Smooth muscle cell (in vitro differentiated cells): ENCODE measurements at regions not wholly inside any gene's neighbourhood (a gene's known extent, or its start where the extent isn't known, plus 50 kb on each side); places are given as distances from the start of the nearest gene placed in this dataset.

Experiments used
- DNase-seq: peaks from one replicate; lab custom pipeline; 2025; ENCODE audit not compliant: unreplicated experiment; lab: John Stamatoyannopoulos, UW
- H2AFZ ChIP-seq: fragments of 200-600 bp; sonication (generic); 2 replicates; pipeline ENCODE4 v1.6.0; 2016; ENCODE audit warnings: antibody characterized with exemption, low read depth, mild to moderate bottlenecking
- H3F3A ChIP-seq: fragments of 200-600 bp; sonication (generic); 2 replicates; pipeline ENCODE4 v1.6.0; 2017; ENCODE audit warnings: antibody characterized with exemption, low read depth
- H3K27ac ChIP-seq: fragments of 200-600 bp; sonication (generic); 2 replicates; pipeline ENCODE4 v1.5.1; 2016; ENCODE audit warnings: low read depth, mild to moderate bottlenecking
- H3K27me3 ChIP-seq: fragments of 200-600 bp; sonication (generic); 2 replicates; pipeline ENCODE4 v1.6.1; 2016; ENCODE audit warnings: low read depth, mild to moderate bottlenecking
- H3K36me3 ChIP-seq: fragments of 200-600 bp; sonication (generic); 2 replicates; pipeline ENCODE4 v1.5.1; 2016; ENCODE audit warnings: low read depth
- H3K4me1 ChIP-seq: fragments of 200-600 bp; sonication (generic); 2 replicates; pipeline ENCODE4 v1.5.1; 2016; ENCODE audit warnings: low read depth
- H3K4me2 ChIP-seq: fragments of 200-600 bp; sonication (generic); 2 replicates; pipeline ENCODE4 v1.6.0; 2016; ENCODE audit warnings: mild to moderate bottlenecking
- H3K4me3 ChIP-seq: fragments of 200-600 bp; sonication (generic); 2 replicates; pipeline ENCODE4 v1.5.1; 2016; ENCODE audit warnings: mild to moderate bottlenecking
- H3K79me2 ChIP-seq: fragments of 200-600 bp; sonication (generic); 2 replicates; pipeline ENCODE4 v1.6.0; 2016; ENCODE audit warnings: low read depth, mild to moderate bottlenecking
- H3K9ac ChIP-seq: fragments of 200-600 bp; sonication (generic); 2 replicates; pipeline ENCODE4 v1.6.0; 2016; ENCODE audit warnings: low read depth
- H3K9me3 ChIP-seq: fragments of 200-600 bp; sonication (generic); replicated peaks from 2 replicates; pipeline ENCODE4 v1.5.1; 2016; ENCODE audit warnings: low read depth
- H4K20me1 ChIP-seq: fragments of 200-600 bp; sonication (generic); 2 replicates; pipeline ENCODE4 v1.6.0; 2016; ENCODE audit warnings: low read depth
- WGBS: methylation state at CpG from one replicate; pipeline ENCODE4 v1.1.7; 2016; ENCODE audit warnings: low lambda C conversion rate; 5-methylcytosine and 5-hydroxymethylcytosine counted together
- TF ChIP-seq, protein P1 (sequence below): fragments of 200-600 bp; sonication (generic); IDR thresholded peaks from 2 replicates; pipeline ENCODE4 v1.5.1; 2017; ENCODE audit warnings: borderline replicate concordance, mild to moderate bottlenecking, antibody characterized with exemption; ENCODE audit not compliant: insufficient read depth, poor library complexity, severe bottlenecking

DNA sequence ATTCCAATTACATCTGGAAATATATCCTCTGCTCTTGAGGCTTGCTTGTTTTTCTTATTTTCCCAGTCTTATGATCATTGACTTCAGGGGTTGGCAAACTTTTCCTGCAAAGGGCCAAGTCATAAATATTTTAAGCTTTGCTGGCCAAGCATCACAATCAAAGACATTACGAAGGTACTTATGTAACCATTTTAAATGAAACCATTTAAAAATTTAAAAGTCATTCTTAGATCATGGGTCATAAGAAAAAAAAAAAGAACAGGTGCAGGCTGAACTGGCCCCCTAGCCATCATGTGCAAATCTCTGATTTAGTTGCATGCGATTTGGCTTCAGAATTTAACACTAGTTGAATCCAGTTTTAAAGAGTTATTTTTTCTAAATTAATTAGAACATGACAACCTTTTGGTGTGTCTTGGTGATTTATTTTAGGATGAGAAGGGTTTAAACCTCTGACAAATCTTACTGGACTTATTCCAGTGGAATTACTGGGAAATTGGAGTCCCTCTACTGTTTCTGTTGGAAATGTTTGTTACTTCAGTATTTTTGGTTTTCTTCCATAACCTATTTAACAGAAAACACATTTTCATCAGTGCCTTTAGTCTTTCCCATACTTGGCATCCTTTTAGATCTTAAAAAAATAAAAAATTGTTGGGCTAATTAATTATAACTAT, 148.1 kb downstream of the NHLRC3 start:
- TF ChIP-seq, protein P1, sequence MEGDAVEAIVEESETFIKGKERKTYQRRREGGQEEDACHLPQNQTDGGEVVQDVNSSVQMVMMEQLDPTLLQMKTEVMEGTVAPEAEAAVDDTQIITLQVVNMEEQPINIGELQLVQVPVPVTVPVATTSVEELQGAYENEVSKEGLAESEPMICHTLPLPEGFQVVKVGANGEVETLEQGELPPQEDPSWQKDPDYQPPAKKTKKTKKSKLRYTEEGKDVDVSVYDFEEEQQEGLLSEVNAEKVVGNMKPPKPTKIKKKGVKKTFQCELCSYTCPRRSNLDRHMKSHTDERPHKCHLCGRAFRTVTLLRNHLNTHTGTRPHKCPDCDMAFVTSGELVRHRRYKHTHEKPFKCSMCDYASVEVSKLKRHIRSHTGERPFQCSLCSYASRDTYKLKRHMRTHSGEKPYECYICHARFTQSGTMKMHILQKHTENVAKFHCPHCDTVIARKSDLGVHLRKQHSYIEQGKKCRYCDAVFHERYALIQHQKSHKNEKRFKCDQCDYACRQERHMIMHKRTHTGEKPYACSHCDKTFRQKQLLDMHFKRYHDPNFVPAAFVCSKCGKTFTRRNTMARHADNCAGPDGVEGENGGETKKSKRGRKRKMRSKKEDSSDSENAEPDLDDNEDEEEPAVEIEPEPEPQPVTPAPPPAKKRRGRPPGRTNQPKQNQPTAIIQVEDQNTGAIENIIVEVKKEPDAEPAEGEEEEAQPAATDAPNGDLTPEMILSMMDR, result no peak
- 97% methylated on average over 2 of the region's 2 CpGs for WGBS
- no peaks in the 10 kb centered on the region for H3F3A ChIP-seq
- no peak overlapping the region for H3K4me3 ChIP-seq
- no peaks in the 10 kb centered on the region for H3K4me1 ChIP-seq
- no peak overlapping the region for H3K4me2 ChIP-seq
- no peaks in the 10 kb centered on the region for H3K9me3 ChIP-seq
- no peak overlapping the region for H2AFZ ChIP-seq
- H4K20me1 ChIP-seq, result no peaks in the 10 kb centered on the region
- H3K27ac ChIP-seq, result no peak overlapping the region
- H3K9ac ChIP-seq, result no peak overlapping the region
- no peak for DNase-seq
- H3K79me2 ChIP-seq, result no peaks in the 10 kb centered on the region
- H3K36me3 ChIP-seq, result no peaks in the 10 kb centered on the region
- no peaks in the 10 kb centered on the region for H3K27me3 ChIP-seq

DNA sequence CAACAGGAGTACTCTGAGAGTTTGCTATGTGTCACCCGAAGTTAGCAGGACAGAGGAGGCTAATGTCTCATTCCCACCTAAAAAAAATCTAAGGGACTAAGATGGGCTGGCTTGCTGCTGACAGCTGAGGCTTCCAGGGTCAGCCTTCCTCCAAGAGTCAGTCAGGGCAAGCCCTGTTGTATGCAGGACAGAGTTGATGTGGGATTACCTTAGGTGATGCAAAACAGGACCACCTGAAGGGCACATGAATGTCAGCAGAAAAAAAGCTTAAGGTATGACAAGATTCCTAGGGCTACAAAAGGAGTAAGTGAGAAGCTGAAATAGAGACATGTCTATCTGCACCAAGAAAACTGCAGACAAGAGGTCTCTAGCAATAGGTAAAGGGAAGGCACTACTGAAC, 151.5 kb downstream of the NHLRC3 start:
- no peaks in the 10 kb centered on the region for H3K79me2 ChIP-seq
- 92% methylated on average over 1 of the region's 1 CpG for WGBS
- H3K9me3 ChIP-seq, result no peaks in the 10 kb centered on the region
- no peaks in the 10 kb centered on the region for H3K27me3 ChIP-seq
- H3F3A ChIP-seq, result no peaks in the 10 kb centered on the region
- no peak overlapping the region for H3K4me3 ChIP-seq
- no peak overlapping the region for H3K4me2 ChIP-seq
- H4K20me1 ChIP-seq, result no peaks in the 10 kb centered on the region
- no peak overlapping the region for H2AFZ ChIP-seq
- H3K4me1 ChIP-seq, result no peaks in the 10 kb centered on the region
- H3K36me3 ChIP-seq, result no peaks in the 10 kb centered on the region
- TF ChIP-seq, protein P1, result no peak
- H3K27ac ChIP-seq, result no peak overlapping the region
- DNase-seq, result no peak
- H3K9ac ChIP-seq, result no peak overlapping the region

DNA sequence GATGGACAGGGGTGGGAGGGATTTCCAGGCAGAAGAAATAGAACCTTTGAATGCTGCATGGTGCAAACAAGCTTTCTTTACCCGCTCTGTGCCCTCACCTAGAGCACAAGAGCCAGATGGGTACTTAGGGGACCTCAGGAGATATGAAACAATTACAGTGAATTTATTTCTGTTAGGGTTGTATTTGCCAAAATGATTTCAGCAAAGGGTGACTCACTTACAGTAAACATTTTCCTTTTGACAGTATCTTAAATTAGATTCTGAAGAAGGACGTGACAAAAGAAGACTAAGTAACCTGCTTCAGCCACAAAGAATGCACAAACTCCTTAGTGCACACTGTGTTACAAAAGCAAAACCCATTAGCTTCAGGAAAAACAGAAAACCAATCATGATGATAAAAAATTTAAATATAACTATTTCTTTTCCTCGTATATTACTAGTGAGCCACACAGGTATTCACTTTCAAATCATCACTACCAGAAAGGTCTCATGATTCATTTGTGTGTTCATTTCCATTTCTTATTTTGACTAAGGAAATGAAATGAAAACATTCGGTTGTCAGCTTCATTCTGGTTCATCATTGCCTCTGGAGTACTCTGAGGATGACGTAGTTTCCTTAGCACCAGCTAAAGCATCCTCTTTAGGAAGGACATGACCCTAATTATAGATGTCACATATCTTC, 158.8 kb downstream of the NHLRC3 start:
- no peak overlapping the region for H3K4me2 ChIP-seq
- no peaks in the 10 kb centered on the region for H3K79me2 ChIP-seq
- no peak overlapping the region for H3K27ac ChIP-seq
- TF ChIP-seq, protein P1, result no peak
- WGBS, result 82% methylated on average over 5 of the region's 5 CpGs
- H3K27me3 ChIP-seq, result no peaks in the 10 kb centered on the region
- H3K9me3 ChIP-seq, result no peaks in the 10 kb centered on the region
- H3K9ac ChIP-seq, result no peak overlapping the region
- H3K36me3 ChIP-seq, result no peaks in the 10 kb centered on the region
- no peaks in the 10 kb centered on the region for H3K4me1 ChIP-seq
- H3K4me3 ChIP-seq, result no peak overlapping the region
- no peaks in the 10 kb centered on the region for H4K20me1 ChIP-seq
- H2AFZ ChIP-seq, result no peak overlapping the region
- no peak for DNase-seq
- H3F3A ChIP-seq, result no peaks in the 10 kb centered on the region

DNA sequence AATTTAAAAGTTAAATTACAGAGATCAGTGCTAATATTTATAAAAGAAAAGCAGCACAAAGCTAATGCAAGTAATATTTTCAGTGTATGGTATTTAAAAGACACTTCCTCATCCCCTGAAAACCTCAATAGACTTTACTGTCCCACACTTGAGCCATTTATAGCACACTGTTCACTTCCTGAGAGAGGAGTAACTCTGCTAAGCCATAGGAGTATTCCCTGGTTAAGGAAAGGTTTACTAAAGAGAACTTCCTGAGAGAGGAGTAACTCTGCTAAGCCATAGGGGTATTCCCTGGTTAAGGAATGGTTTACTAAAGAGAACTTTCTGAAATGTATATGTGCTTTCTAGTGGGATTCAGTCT, 159.4 kb downstream of the NHLRC3 start:
- Histone ChIP-seq H3K36me3 (no peaks in the 10 kb centered on the region), H2AFZ (no peak overlapping the region), H3K4me1 (no peaks in the 10 kb centered on the region), H3K4me2 (no peak overlapping the region), H3K9ac (no peak overlapping the region), H3K27ac (no peak overlapping the region), H3K9me3 (no peaks in the 10 kb centered on the region), H3K27me3 (no peaks in the 10 kb centered on the region), H4K20me1 (no peaks in the 10 kb centered on the region), H3K79me2 (no peaks in the 10 kb centered on the region), H3K4me3 (no peak overlapping the region), H3F3A (no peaks in the 10 kb centered on the region)
- TF ChIP-seq, protein P1, result no peak
- no peak for DNase-seq
